ENCODE measurements at regions not wholly inside any gene's neighbourhood (a gene's known extent, or its start where the extent isn't known, plus 50 kb on each side); places are given as distances from the start of the nearest gene placed in this dataset.
"Not testable (repeated sequence)": the region's sequence is repeated elsewhere in the genome, so short reads cannot be mapped to it uniquely, and the experiment has no call there.

DNA sequence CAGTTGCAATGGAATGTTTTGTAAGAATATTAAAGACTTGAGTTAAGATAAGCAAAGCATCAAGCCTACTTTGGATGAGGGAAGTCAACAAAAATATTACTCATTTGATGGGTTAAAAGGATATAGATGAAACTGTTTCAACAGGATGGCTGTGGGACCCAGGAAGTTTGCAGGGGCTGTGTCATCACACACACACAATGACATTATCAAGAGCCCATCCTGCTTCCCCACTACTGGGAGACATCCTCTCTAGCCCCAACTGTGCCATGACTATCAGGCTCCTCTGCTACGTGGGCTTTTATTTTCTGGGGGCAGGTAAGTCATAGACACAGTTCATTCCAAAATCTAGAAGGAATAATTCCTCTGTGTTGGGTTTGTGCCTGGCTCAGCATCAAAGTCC, 78.8 kb upstream of the PRSS1 start:
- Histone ChIP-seq H3K9ac (ENCODE audit: low read length in 5 of 5) (no peak overlapping the region), H3K27ac (ENCODE audit: low read depth, low read length) (no peak overlapping the region), H3K36me3 (ENCODE audit: control insufficient read depth in 5 of 5, insufficient read depth in 5 of 5, low read length in 5 of 5) (no peaks in the 10 kb centered on the region), H3K9me3 (ENCODE audit: control insufficient read depth in 5 of 5, low read length in 5 of 5) (no peaks in the 10 kb centered on the region), H3K27me3 (ENCODE audit: control insufficient read depth in 5 of 5, insufficient read depth in 4 of 5, low read length in 5 of 5) (no peaks in the 10 kb centered on the region), H3K4me3 (ENCODE audit: low read depth in 1 of 5, low read length in 5 of 5) (no peak overlapping the region), H3K4me1 (ENCODE audit: control insufficient read depth in 5 of 5, insufficient read depth in 5 of 5, low read length in 5 of 5) (no peaks in the 10 kb centered on the region)

DNA sequence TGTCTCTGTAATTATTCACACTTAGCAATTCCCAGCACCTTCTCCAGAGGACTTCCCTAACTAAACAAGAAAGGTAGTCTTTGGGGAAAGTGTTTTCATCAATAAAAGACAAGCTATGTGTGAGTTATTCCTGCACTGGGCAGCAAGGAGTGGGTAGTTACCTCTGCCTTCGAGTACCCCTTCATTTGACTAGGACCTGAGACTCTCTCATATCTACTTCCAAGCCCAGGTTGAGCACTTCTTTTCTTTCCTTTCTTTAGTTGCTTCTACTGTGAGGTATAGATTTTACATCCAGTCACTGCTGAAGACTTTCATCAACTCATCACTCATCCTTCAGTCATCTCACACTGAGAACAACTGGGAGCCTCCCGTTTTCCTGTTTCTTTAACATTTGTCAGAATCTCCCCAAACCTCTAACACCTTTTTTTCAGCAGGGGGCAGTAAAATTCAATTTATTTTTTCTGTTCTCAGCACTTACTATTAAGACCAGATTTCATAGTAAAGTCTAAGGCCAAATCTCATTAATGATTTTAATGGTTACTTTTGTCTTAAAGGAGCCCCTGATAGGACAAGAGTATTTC, 80.1 kb upstream of the PRSS1 start:
- Histone ChIP-seq H3K27ac (ENCODE audit: low read depth, low read length) (no peak overlapping the region), H3K9ac (ENCODE audit: low read length in 5 of 5) (no peak overlapping the region), H3K27me3 (ENCODE audit: control insufficient read depth in 5 of 5, insufficient read depth in 4 of 5, low read length in 5 of 5) (no peaks in the 10 kb centered on the region), H3K36me3 (ENCODE audit: control insufficient read depth in 5 of 5, insufficient read depth in 5 of 5, low read length in 5 of 5) (no peaks in the 10 kb centered on the region), H3K4me1 (ENCODE audit: control insufficient read depth in 5 of 5, insufficient read depth in 5 of 5, low read length in 5 of 5) (no peaks in the 10 kb centered on the region), H3K9me3 (ENCODE audit: control insufficient read depth in 5 of 5, low read length in 5 of 5) (no peaks in the 10 kb centered on the region), H3K4me3 (ENCODE audit: low read depth in 1 of 5, low read length in 5 of 5) (no peak overlapping the region)

DNA sequence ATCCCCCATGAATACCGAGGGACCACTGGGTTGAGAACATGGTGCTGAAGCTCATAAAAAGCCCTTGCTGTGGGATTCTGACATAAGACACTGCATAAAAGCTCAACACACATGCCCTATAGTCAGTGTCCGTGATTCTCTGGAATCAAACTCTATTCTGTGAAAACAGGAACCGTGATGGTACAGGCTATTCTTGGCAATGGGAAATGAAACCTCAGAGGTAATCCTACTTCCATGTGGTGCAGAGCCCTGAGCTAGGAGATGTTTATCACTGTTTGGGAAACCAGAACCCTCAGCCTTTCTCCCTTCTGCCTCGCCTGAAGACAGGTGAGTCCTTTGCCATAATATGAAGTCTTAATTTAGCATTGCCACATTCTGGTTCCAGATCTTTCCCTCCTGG, 80.8 kb upstream of the PRSS1 start:
- Histone ChIP-seq H3K27me3 (ENCODE audit: control insufficient read depth in 5 of 5, insufficient read depth in 4 of 5, low read length in 5 of 5) (no peaks in the 10 kb centered on the region), H3K27ac (ENCODE audit: low read depth, low read length) (no peak overlapping the region), H3K9ac (ENCODE audit: low read length in 5 of 5) (no peak overlapping the region), H3K4me1 (ENCODE audit: control insufficient read depth in 5 of 5, insufficient read depth in 5 of 5, low read length in 5 of 5) (no peaks in the 10 kb centered on the region), H3K9me3 (ENCODE audit: control insufficient read depth in 5 of 5, low read length in 5 of 5) (no peaks in the 10 kb centered on the region), H3K36me3 (ENCODE audit: control insufficient read depth in 5 of 5, insufficient read depth in 5 of 5, low read length in 5 of 5) (no peaks in the 10 kb centered on the region), H3K4me3 (ENCODE audit: low read depth in 1 of 5, low read length in 5 of 5) (no peak overlapping the region)

DNA sequence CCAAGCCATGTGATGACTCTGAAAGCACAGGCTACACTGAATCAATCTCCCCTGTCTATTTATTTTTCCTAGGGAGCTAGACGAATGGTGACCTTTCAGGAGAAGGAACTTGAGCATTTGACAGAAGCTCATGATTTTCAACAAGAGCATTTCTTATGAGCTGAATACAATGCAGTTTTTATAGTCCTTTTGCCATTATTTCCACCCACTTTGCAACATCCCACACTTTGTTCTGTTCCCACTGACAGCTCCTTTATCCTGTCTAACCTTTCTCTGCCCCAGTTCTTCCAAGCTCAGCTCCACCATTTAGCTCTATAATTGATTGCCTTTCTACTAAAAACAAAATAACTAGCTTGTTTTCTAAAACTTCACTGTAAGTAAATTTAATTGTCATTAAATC, 91.9 kb upstream of the PRSS1 start:
- H3K4me3 ChIP-seq (ENCODE audit: low read depth in 1 of 5, low read length in 5 of 5): no peak overlapping the region

DNA sequence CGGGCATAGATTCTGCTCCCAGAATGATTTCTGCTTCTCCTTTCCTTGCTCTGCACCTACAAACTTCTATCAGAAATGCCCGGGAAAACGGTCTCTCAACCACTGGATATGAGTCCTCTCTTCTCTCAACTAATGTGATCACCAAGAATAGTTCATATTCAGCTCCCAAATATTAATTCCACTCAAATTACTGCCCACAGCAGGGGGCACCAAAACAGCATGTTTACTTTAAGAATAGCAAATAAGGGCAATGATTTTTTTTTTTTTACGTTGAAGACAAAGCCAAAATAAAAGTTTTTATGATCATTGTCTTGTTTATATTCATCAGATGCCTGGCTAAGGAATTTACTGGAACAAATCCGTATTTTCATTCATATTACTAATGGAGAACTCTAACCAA, 94.9 kb upstream of the PRSS1 start:
- Histone ChIP-seq H3K27ac (ENCODE audit: low read depth, low read length) (no peak overlapping the region), H3K27me3 (ENCODE audit: control insufficient read depth in 5 of 5, insufficient read depth in 4 of 5, low read length in 5 of 5) (no peaks in the 10 kb centered on the region), H3K9ac (ENCODE audit: low read length in 5 of 5) (no peak overlapping the region), H3K9me3 (ENCODE audit: control insufficient read depth in 5 of 5, low read length in 5 of 5) (no peaks in the 10 kb centered on the region), H3K4me1 (ENCODE audit: control insufficient read depth in 5 of 5, insufficient read depth in 5 of 5, low read length in 5 of 5) (no peaks in the 10 kb centered on the region), H3K36me3 (ENCODE audit: control insufficient read depth in 5 of 5, insufficient read depth in 5 of 5, low read length in 5 of 5) (no peaks in the 10 kb centered on the region), H3K4me3 (ENCODE audit: low read depth in 1 of 5, low read length in 5 of 5) (no peak overlapping the region)

More for the DNA sequence above, 91.9 kb upstream of the PRSS1 start:
- Histone ChIP-seq H3K36me3 (ENCODE audit: control insufficient read depth in 5 of 5, insufficient read depth in 5 of 5, low read length in 5 of 5) (no peaks in the 10 kb centered on the region), H3K9ac (ENCODE audit: low read length in 5 of 5) (no peak overlapping the region), H3K4me1 (ENCODE audit: control insufficient read depth in 5 of 5, insufficient read depth in 5 of 5, low read length in 5 of 5) (no peaks in the 10 kb centered on the region), H3K27ac (ENCODE audit: low read depth, low read length) (no peak overlapping the region), H3K27me3 (ENCODE audit: control insufficient read depth in 5 of 5, insufficient read depth in 4 of 5, low read length in 5 of 5) (no peaks in the 10 kb centered on the region), H3K9me3 (ENCODE audit: control insufficient read depth in 5 of 5, low read length in 5 of 5) (no peaks in the 10 kb centered on the region)

DNA sequence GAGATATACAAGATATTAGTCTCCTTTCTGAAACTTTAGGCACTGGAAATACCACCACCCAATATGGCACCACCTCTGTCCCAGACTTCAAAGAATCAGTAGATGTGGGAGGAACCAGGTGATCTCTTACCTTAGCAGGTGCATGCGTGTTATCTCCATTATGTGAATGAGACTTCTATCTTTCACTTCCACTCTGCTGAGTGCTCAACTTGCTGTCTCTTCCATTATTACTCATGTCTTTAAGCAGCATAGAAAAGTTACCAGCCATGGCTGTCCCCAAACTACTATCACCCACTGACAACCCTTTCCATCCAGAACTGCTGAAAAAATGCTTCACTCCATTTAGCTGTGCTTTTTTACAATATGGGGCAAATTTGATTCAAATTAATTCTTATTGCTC, 101.5 kb upstream of the PRSS1 start:
- peaks cover 0 to 10% (median 3%) of the 10 kb centered on the region in 5 donors for H3K27me3 ChIP-seq (ENCODE audit: control insufficient read depth in 5 of 5, insufficient read depth in 4 of 5, low read length in 5 of 5)
- no peaks in the 10 kb centered on the region for H3K4me1 ChIP-seq (ENCODE audit: control insufficient read depth in 5 of 5, insufficient read depth in 5 of 5, low read length in 5 of 5)
- no peak overlapping the region for H3K9ac ChIP-seq (ENCODE audit: low read length in 5 of 5)
- H3K4me3 ChIP-seq (ENCODE audit: low read depth in 1 of 5, low read length in 5 of 5): no peak overlapping the region
- no peaks in the 10 kb centered on the region for H3K9me3 ChIP-seq (ENCODE audit: control insufficient read depth in 5 of 5, low read length in 5 of 5)
- no peak overlapping the region for H3K27ac ChIP-seq (ENCODE audit: low read depth, low read length)
- no peaks in the 10 kb centered on the region for H3K36me3 ChIP-seq (ENCODE audit: control insufficient read depth in 5 of 5, insufficient read depth in 5 of 5, low read length in 5 of 5)

DNA sequence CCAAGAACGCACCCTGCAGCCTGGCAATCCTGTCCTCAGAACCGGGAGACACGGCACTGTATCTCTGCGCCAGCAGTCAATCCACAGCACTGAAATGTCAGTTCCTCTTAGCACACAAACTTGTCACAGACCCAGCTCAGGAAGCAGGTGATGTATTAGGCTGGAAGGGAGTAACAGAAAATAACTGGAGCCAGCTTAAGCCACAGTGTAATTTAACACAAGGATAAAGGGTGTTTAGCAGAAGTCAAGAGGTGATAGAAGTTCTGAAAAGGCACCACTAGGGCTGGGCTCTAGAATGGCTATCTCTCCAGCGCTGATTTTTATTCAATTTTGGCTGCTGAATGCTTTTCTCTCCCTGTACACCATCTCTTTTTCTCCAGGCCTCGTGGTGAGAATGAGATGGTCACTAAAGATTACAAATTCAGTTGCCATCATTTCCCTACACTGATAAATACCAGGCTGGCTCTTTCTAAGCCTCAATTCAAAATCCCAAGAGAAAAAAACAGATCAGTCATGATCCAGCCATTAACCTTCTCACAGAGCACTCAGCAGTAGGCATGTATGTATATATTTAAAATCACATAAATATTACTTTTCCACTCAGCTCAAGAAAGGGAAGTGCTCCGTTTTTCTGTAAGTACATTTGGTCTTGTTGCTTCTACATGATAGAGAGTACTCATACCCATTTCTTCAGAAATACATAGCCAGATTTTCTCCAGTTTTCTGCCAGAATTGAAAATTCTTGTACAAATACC, 102.7 kb upstream of the PRSS1 start:
- Histone ChIP-seq H3K9me3 (ENCODE audit: control insufficient read depth in 5 of 5, low read length in 5 of 5) (no peaks in the 10 kb centered on the region), H3K27ac (ENCODE audit: low read depth, low read length) (no peak overlapping the region), H3K27me3 (ENCODE audit: control insufficient read depth in 5 of 5, insufficient read depth in 4 of 5, low read length in 5 of 5) (peaks cover 3 to 10% (median 4%) of the 10 kb centered on the region in 5 donors), H3K9ac (ENCODE audit: low read length in 5 of 5) (no peak overlapping the region), H3K36me3 (ENCODE audit: control insufficient read depth in 5 of 5, insufficient read depth in 5 of 5, low read length in 5 of 5) (no peaks in the 10 kb centered on the region), H3K4me1 (ENCODE audit: control insufficient read depth in 5 of 5, insufficient read depth in 5 of 5, low read length in 5 of 5) (no peaks in the 10 kb centered on the region), H3K4me3 (ENCODE audit: low read depth in 1 of 5, low read length in 5 of 5) (no peak overlapping the region)

DNA sequence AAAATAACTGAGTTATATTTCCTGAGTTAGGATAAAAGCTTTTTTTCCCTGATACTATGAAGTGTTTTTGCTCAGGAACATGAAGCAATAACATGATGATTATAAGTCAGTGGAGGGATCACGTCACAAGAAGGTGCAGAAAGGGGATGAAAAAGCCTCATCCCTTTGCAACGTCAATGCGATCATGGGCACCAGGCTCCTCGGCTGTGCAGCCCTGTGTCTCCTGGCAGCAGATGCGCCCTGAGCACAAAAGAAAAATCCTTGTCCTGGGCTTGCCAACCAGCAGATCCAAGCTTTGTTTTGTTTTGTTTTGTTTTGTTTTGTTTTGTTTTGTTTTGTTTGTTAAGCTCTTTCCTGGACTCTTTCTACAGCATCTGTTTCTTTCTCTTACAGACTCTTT, 103.5 kb upstream of the PRSS1 start:
- H3K9ac ChIP-seq (ENCODE audit: low read length in 5 of 5): no peak overlapping the region
- H3K36me3 ChIP-seq (ENCODE audit: control insufficient read depth in 5 of 5, insufficient read depth in 5 of 5, low read length in 5 of 5): no peaks in the 10 kb centered on the region
- no peaks in the 10 kb centered on the region for H3K9me3 ChIP-seq (ENCODE audit: control insufficient read depth in 5 of 5, low read length in 5 of 5)
- no peaks in the 10 kb centered on the region for H3K4me1 ChIP-seq (ENCODE audit: control insufficient read depth in 5 of 5, insufficient read depth in 5 of 5, low read length in 5 of 5)
- H3K27me3 ChIP-seq (ENCODE audit: control insufficient read depth in 5 of 5, insufficient read depth in 4 of 5, low read length in 5 of 5): peaks cover 3 to 10% (median 5%) of the 10 kb centered on the region in 5 donors
- no peak overlapping the region for H3K27ac ChIP-seq (ENCODE audit: low read depth, low read length)
- H3K4me3 ChIP-seq (ENCODE audit: low read depth in 1 of 5, low read length in 5 of 5): no peak overlapping the region

DNA sequence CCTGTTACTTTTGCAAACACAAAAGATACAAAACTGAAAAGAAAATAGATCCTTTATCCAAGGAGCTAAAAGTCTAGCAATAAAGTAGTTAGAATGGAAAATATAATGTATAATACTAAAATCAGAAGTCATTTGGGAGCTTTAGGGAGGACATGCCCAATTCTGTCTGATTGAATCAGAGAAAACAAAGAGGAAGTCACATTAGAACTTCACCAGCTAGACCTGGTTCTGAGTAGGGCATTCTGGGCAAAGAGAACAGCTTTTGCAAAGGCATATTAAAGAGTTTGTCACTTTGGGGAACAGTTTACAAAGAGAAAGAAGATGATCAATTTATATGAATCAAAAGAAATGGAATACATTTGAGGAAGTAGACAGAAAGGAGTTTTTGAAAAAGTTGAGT, 107.0 kb upstream of the PRSS1 start:
- no peak overlapping the region for H3K4me3 ChIP-seq (ENCODE audit: low read depth in 1 of 5, low read length in 5 of 5)
- H3K9me3 ChIP-seq (ENCODE audit: control insufficient read depth in 5 of 5, low read length in 5 of 5): no peaks in the 10 kb centered on the region
- H3K27ac ChIP-seq (ENCODE audit: low read depth, low read length): no peak overlapping the region
- no peaks in the 10 kb centered on the region for H3K36me3 ChIP-seq (ENCODE audit: control insufficient read depth in 5 of 5, insufficient read depth in 5 of 5, low read length in 5 of 5)
- H3K27me3 ChIP-seq (ENCODE audit: control insufficient read depth in 5 of 5, insufficient read depth in 4 of 5, low read length in 5 of 5): peaks cover 3 to 5% (median 3%) of the 10 kb centered on the region in 5 donors
- H3K4me1 ChIP-seq (ENCODE audit: control insufficient read depth in 5 of 5, insufficient read depth in 5 of 5, low read length in 5 of 5): no peaks in the 10 kb centered on the region
- no peak overlapping the region for H3K9ac ChIP-seq (ENCODE audit: low read length in 5 of 5)

DNA sequence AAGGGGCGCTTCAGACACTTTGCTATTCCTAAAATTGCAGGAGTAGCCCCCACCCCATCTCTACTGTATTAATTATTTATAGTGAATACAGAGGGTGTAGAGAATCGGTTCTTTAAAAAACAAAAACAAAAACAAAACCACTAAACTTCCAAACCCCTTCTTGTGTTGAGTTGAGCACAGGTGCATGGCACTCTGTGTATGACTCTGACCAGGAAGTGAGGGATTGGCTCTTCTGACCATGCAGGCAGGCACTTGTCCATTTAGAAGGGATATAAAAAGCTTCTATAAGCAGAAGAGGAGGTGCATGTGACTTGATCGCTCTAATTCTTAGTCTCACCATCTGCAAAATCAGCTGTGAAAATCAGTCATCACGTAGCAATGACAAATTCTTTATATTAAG, 108.0 kb upstream of the PRSS1 start:
- H3K4me1 ChIP-seq (ENCODE audit: control insufficient read depth in 5 of 5, insufficient read depth in 5 of 5, low read length in 5 of 5); H3K9ac ChIP-seq (ENCODE audit: low read length in 5 of 5); H3K27me3 ChIP-seq (ENCODE audit: control insufficient read depth in 5 of 5, insufficient read depth in 4 of 5, low read length in 5 of 5); H3K27ac ChIP-seq (ENCODE audit: low read depth, low read length); H3K9me3 ChIP-seq (ENCODE audit: control insufficient read depth in 5 of 5, low read length in 5 of 5); H3K4me3 ChIP-seq (ENCODE audit: low read depth in 1 of 5, low read length in 5 of 5); H3K36me3 ChIP-seq (ENCODE audit: control insufficient read depth in 5 of 5, insufficient read depth in 5 of 5, low read length in 5 of 5): not testable (repeated sequence)

Data from subcutaneous abdominal adipose tissue (tissue), 5 donors.